Left ventricle myocardium inferior (tissue), 1 donor: ENCODE measurements at regions not wholly inside any gene's neighbourhood (a gene's known extent, or its start where the extent isn't known, plus 50 kb on each side); places are given as distances from the start of the nearest gene placed in this dataset.

Source experiments
- DNase-seq: peaks from one replicate; pipeline ENCODE4 v3.0.0-alpha.2; 2020
- H3K27ac ChIP-seq: fragments of 200-600 bp; replicated peaks from 2 replicates; pipeline ENCODE4 v1.8.0; 2021
- H3K27me3 ChIP-seq: fragments of 200-600 bp; 2 replicates; pipeline ENCODE4 v1.8.0; 2021; ENCODE audit warnings: low read depth
- H3K36me3 ChIP-seq: fragments of 200-600 bp; 2 replicates; pipeline ENCODE4 v1.8.0; 2021
- H3K4me1 ChIP-seq: fragments of 200-600 bp; 2 replicates; pipeline ENCODE4 v1.8.0; 2021
- H3K4me3 ChIP-seq: fragments of 200-600 bp; 2 replicates; pipeline ENCODE4 v1.8.0; 2021; ENCODE audit warnings: mild to moderate bottlenecking, moderate library complexity
- H3K9me3 ChIP-seq: fragments of 200-600 bp; replicated peaks from 2 replicates; pipeline ENCODE4 v1.8.0; 2021
- intact Hi-C: fragments of 100-400 bp; cut with micrococcal nuclease; formaldehyde crosslinking; loops from one replicate; pipeline ENCODE4 v1.11.0; 2022
- TF ChIP-seq, protein P1 (sequence below): fragments of 200-600 bp; IDR thresholded peaks from 2 replicates; pipeline ENCODE4 v1.8.0; 2021; ENCODE audit warnings: antibody characterized with exemption, mild to moderate bottlenecking, borderline replicate concordance
- donor health status: DM: no; HTN: yes; CAD: no; lungs with severe emphysema.

DNA sequence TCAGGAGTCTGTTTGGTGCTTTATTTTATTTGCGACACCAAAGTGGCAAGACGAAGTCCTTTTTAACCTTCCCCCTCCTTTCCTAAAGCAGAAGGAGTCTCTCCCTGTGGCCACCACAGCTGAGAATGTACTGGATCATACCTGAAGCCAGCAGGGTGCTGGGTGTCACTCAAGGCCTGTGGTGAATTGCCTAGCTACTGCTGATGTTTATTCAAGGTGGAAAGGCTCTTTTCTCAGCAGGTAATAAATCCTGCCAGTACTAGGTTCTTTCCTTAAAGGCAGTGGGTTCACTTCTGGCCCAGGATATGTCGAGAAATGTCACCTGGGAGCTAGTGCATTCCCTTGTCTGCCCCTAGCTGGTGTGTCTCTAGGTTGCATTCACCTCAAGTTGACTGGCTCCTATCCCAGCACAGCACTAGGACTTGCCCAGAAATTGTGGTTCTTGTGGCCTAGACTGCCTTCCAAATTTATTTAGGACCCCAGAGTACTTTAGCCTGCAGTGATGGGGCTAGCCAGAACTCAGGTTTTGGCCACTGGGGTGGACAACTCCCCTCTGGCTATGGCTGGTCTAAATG is 60.8 kb upstream of the FAM3C start:
- H3K9me3 ChIP-seq = no peaks in the 10 kb centered on the region
- H3K27ac ChIP-seq = no peak overlapping the region
- TF ChIP-seq, protein P1, sequence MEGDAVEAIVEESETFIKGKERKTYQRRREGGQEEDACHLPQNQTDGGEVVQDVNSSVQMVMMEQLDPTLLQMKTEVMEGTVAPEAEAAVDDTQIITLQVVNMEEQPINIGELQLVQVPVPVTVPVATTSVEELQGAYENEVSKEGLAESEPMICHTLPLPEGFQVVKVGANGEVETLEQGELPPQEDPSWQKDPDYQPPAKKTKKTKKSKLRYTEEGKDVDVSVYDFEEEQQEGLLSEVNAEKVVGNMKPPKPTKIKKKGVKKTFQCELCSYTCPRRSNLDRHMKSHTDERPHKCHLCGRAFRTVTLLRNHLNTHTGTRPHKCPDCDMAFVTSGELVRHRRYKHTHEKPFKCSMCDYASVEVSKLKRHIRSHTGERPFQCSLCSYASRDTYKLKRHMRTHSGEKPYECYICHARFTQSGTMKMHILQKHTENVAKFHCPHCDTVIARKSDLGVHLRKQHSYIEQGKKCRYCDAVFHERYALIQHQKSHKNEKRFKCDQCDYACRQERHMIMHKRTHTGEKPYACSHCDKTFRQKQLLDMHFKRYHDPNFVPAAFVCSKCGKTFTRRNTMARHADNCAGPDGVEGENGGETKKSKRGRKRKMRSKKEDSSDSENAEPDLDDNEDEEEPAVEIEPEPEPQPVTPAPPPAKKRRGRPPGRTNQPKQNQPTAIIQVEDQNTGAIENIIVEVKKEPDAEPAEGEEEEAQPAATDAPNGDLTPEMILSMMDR = no peak
- H3K36me3 ChIP-seq = no peaks in the 10 kb centered on the region
- H3K4me3 ChIP-seq = no peak overlapping the region
- no peaks in the 10 kb centered on the region for H3K4me1 ChIP-seq
- intact Hi-C loops = no loop called here
- H3K27me3 ChIP-seq = no peaks in the 10 kb centered on the region
- DNase-seq = no peak

DNA sequence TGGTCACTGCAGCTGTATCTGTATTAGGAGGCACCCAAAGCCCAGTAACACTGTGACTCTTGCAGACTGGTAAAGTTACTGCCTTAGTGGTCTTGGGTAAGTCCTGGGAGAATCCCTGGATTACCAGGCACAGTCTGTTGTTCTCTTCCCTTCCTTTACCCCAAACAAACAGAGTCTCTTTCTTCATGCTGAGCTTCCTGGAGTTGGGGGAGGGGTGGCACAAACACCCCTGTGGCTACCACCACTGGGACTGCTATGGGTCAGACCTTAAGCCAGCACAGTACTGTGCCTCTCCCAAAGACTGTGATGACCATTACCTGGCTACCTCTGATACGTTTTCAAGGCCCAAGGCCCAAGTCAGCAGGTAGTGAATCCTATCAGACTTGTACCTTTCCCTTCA is 59.9 kb upstream of the FAM3C start:
- intact Hi-C loops = no loop called here
- no peaks in the 10 kb centered on the region for H3K36me3 ChIP-seq
- H3K4me1 ChIP-seq = no peaks in the 10 kb centered on the region
- no peaks in the 10 kb centered on the region for H3K9me3 ChIP-seq
- no peak overlapping the region for H3K4me3 ChIP-seq
- no peaks in the 10 kb centered on the region for H3K27me3 ChIP-seq
- H3K27ac ChIP-seq = no peak overlapping the region
- TF ChIP-seq, protein P1 = no peak
- no peak for DNase-seq

DNA sequence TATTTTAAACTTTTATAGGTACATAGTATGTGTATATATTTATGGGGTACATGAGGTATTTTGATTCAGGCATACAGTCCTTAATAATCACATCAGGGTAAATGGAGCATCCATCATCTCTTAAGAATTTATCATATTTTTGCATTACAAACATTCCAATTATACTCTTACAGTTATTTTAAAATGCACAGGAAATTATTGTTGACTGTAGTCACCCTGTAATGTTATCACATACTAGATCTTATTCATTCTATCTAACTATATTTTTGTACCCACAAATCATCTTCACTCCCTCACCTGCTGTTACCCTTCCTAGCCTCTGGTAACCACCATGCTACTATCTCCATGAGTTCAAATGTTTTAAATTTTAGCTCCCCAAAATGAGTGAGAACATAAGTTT is 56.3 kb upstream of the FAM3C start:
- Histone ChIP-seq H3K27ac (no peak overlapping the region), H3K27me3 (no peaks in the 10 kb centered on the region)
- intact Hi-C loops = no loop called here

DNA sequence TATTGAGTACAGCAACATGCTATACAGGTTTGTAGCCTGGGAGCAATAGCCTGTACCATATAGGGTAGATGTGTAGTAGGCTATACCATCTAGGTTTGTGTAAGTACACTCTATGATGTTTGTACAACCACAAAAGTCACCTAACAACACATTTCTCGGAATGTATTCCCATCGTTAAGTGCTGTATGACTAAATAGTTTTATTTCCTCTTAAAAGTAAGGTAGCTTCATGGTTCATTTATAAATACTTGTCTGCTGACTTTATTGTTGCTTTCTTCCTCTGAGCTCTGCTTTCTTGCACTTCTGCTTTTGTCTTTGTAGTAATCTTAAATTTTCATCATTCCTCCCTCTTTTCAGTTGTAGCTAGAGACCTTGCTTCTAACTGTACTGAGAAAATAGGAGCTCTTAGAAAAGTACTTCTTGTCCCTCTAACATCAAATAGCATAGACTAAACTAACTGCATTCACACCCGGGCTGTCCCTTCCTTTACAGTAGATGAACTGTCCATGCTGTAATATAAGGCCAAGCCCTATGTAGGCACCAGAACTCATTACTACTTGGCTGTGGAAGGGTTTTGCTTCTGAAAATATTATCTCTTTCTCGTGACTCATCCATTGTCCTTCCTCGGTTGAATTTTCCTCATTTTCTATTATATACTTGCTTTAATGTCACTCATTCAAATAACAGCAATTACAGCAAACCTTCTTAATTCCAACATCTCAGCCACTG is 55.4 kb upstream of the FAM3C start:
- Histone ChIP-seq H3K4me3 (no peak overlapping the region), H3K27ac (no peak overlapping the region), H3K27me3 (no peaks in the 10 kb centered on the region), H3K9me3 (no peaks in the 10 kb centered on the region), H3K36me3 (no peaks in the 10 kb centered on the region), H3K4me1 (peaks cover 22% of the 10 kb centered on the region)
- TF ChIP-seq, protein P1 = no peak
- DNase-seq = no peak
- intact Hi-C loops = no loop called here

More for the DNA sequence above, 56.3 kb upstream of the FAM3C start:
- TF ChIP-seq, protein P1 = no peak
- Histone ChIP-seq H3K36me3 (no peaks in the 10 kb centered on the region), H3K4me1 (peaks cover 14% of the 10 kb centered on the region), H3K9me3 (no peaks in the 10 kb centered on the region), H3K4me3 (no peak overlapping the region)
- DNase-seq = no peak

DNA sequence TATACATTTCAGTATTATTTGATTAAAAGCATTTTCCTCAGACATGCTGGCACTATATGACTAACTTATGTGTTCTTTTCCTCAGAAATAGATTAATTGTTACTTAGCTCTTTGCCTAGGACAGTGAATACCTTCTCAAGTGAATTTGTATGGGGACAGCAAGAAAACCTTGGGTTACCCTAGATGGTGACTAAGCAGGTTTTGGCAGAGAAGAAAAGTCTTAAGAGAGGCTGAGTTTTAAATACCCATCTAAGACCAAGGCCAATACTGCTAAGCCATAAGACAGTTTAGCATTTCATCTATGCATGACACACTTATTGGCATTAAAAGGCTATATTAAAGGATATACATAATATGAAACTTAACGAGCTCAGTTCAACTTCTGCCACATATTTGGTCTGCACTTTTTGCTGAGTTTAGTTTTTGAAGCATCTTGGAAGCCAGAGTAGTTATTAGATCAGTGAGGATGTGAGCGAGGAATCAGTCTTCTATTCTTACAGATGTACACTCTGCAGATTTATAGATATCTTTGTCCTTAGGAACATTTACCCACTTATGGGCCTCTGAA is 54.6 kb upstream of the FAM3C start:
- no peaks in the 10 kb centered on the region for H3K9me3 ChIP-seq
- H3K27ac ChIP-seq = no peak overlapping the region
- no peaks in the 10 kb centered on the region for H3K36me3 ChIP-seq
- TF ChIP-seq, protein P1 = no peak
- peaks cover 22% of the 10 kb centered on the region for H3K4me1 ChIP-seq
- DNase-seq = no peak
- intact Hi-C loops = no loop called here
- no peak overlapping the region for H3K4me3 ChIP-seq
- H3K27me3 ChIP-seq = no peaks in the 10 kb centered on the region
